Fibroblast of skin of left biceps (primary cell): ENCODE measurements at regions not wholly inside any gene's neighbourhood (a gene's known extent, or its start where the extent isn't known, plus 50 kb on each side); places are given as distances from the start of the nearest gene placed in this dataset.
"Not testable (repeated sequence)": the region's sequence is repeated elsewhere in the genome, so short reads cannot be mapped to it uniquely, and the experiment has no call there.

Experiments
- DNase-seq, 2 experiments: peaks; one replicate each; pipeline ENCODE4 v3.0.0-alpha.2; 2013; ENCODE audit warnings: low read depth in 2 of 2

DNA sequence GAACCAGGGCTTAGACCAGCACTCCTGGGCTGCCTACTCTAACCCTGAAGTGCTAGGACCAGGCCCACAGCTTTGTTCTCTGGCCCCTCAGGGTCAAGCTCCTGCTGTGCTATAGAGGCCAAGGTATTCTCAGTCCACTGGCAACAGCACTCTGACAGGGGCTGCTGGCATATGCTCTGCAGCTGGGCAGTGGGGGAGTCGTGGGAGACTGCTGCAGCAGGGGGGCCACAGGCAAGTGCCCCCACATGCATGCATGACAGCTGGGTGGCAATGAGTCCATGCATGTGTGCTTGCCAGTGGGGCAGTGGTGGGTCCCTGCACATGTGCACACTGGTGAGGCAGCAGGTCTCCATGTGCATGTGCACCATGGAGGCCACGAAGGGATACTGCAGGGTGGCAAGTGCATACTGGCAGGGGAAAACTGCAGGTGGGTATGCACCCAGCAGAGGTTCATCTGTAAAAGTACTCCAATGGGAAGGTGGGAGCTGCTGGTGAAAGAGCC is 364.9 kb upstream of the IRAK1BP1 start:
- DNase-seq = no peak

DNA sequence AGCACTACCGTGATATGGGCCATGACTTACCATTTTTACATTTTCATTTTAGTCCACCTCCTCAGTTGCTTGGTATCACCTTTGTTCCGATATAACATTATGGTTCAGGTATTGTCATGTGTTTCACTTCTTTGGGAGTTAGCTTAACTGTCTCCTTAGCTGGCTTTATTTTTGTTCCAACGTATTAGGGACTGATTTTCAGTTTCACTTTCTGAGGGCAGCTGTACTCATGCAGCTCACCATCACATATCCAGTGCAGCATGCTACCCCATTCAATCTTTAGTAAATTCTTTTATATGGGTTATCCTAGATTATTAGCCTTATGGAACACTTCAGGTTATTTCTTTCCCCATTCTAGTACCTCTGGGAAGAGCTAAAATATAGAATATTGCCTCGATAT is 362.2 kb upstream of the IRAK1BP1 start:
- no peak for DNase-seq

DNA sequence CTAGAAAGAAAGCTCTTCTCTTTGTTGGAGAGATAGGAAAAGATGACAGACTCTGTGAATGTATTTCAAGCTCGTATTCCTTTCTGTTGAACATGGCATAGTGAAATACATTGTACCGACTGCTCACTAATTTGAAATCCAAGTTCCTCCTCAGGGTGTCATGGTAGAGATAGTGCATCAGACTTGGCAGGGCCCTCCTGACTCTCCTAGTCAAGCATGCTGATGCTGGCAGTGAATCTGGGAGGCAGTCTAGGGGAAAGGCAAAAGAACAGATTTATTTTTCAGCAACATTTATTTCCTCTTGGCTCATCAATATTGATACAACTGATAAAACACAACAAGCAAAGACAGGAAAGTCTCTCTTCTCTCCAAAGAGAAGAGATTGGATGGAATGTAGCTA is 356.3 kb upstream of the IRAK1BP1 start:
- DNase-seq = no peak

DNA sequence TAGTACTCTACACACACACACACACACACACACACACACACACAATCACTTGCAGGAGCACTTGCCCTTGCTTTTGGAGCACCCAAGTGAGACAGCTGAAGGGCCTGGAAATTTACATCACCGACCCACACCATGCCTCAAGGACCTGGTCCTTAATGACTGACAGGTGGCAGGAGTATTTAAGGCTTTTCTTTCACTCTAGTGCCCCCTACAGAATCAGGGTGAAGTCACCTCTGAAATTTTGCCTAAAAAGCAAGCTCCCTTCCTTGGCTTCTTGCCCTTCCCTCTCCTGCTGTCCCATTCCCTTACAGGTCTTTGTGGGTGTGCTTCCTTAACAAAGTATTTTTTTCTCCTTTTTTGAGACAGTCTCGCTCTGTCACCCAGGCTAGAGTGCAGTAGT is 353.5 kb upstream of the IRAK1BP1 start:
- DNase-seq = no peak

DNA sequence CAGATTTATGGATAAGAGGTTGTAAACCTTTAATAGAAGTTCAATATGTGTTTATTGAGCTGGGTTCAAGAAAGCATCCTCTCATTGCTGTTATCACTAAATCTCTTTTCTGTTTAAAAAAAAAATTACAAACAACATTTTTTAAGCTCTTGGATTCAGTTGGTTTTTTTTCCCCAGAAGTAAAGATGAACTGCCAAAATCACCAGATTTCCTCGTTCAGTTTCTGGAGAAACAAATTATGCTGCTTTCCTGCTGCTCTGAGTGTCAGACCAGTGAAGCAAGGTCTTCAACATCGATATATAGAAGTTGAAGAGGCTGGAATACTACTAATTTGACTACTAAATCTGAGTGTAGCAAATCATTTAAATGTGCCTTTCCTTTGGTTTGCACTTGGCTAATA is 352.1 kb upstream of the IRAK1BP1 start:
- no peak for DNase-seq

DNA sequence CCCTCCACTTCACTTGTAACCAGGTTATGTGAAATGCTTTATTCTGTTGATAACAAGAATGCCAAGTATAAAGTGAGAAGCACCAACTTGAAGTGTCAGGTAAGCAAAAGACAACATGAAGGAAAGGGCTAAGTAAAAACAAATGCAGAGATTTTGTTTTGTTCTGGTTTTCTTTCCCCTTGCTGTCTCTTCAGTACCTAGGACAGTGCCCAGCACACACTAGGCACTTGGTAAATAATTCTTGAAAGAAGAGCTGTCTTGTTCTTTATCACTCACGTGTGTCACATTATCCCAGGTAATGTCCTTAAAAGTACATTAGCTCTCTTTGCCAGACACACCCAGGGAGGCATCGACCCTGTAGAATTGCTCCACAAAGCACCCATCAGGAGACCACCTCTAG is 350.0 kb upstream of the IRAK1BP1 start:
- no peak for DNase-seq

DNA sequence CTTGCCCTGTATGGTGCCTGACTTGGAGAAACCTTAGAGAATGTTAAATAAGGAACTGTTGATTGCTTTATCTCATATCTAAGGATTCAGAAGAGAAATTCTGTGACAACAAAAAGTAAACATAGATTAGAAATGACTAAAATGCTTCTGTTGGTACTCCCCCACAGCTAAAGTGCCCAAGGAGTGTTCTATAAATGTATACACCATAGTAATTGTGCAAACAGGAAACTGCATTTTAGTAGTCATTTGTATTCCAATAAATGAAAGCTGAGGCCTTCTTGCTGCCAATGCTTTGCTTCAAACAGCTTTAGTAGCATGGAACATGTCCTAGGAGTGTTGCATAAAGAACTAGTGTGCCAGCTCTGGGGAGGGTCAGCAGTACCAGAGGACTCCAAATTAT is 343.7 kb upstream of the IRAK1BP1 start:
- DNase-seq = no peak

- no peak for DNase-seq
Observed at GRCh38 chr6:78525976-78526375, 341.4 kb upstream of the IRAK1BP1 start.

- no peak for DNase-seq
Observed at GRCh38 chr6:78526432-78526831, 340.9 kb upstream of the IRAK1BP1 start.

DNA sequence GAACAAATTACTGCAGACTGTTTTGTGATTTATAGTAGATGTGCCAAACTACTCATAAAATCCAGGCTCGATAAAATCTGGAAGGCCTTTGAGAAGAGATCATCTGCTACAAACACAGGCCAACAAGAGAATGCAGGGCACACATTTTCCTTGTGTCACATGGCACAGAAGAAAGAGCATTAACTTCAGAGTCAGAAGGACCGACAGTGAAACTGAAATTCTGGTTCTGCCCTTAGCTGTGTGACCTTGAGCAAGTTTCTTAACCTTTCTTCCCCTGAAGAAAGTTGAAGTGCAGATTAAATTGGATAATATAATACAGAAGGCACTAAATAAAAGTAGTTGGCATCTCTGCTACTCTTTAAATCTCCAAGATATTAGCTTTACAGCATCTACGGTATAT is 338.4 kb upstream of the IRAK1BP1 start:
- DNase-seq = no peak

- DNase-seq = no peak
Observed at GRCh38 chr6:78530208-78530607, 337.1 kb upstream of the IRAK1BP1 start.

DNA sequence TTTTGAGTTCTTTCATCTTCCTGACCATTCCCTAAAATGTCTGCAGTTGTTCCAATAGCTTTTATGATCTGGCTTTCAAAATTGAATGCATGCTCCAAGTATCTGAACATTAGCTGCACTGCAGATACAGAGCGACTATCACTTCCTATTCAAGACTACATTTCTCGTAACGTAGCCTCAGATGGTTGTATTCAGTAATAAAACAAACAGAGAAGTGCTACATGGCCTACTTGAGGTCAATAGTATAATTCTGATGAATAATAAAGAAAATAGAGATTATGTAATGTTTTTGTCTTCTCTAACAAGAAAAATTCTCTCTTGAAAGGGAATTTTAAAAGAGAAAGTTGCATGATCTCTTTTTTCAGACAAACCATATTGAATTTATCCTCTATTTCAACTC is 333.9 kb upstream of the IRAK1BP1 start:
- DNase-seq = no peak

DNA sequence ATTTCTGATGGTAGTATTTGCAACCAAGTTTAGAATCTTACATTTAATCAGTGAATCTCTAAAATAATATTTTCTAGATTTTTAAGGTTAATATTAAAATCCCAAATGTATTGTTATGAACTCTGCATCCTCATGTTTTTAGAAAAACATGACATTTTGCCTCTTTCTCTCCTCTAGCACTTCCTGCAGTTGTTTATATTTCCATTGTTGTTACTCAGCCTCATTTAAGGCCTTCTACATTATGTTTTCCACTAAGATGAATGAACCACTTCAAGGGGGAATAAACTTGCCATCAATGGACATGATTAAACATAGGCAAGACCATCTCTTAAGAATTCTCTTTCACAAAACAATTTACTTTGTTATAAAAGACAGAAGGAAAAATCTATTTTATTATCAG is 333.5 kb upstream of the IRAK1BP1 start:
- DNase-seq = no peak

DNA sequence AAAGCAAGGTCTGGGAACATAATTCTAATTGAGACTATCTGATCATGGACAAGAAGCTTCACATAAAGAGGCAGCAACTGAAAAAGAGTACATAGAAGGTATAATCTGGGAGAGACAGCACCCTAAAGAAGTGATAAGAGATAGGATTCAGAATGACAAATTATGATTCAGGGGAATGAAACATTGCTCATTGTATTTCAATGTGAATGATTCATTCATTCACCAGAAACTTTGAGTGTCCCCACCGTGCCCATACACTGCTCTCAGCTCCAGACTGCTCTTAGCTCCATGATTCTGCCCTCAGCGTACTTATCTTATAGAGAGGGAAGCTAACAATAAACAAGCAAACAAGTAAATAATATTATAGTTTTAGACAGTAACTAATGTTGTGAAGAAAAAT is 329.3 kb upstream of the IRAK1BP1 start:
- DNase-seq = no peak

DNA sequence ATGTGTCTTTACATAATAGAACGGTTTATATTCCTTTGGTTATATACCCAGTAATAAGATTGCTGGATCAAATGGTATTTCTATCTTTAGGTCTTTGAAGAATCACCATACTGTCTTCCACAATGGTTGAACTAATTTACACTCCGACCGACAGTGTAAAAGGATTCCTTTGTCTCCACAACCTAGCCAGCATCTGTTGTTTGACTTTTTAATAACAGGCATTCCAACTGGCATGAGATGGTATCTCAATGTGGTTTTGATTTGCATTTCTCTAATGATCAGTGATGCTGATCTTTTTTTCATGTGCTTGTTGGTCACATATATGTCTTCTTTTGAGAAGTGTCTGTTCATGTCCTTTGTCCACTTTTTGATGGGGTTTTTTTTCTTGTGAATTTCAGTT is 319.7 kb upstream of the IRAK1BP1 start:
- DNase-seq = not testable (repeated sequence)

GRCh38 chr6:78551361-78551760 is 316.0 kb upstream of the IRAK1BP1 start:
- no peak for DNase-seq

DNA sequence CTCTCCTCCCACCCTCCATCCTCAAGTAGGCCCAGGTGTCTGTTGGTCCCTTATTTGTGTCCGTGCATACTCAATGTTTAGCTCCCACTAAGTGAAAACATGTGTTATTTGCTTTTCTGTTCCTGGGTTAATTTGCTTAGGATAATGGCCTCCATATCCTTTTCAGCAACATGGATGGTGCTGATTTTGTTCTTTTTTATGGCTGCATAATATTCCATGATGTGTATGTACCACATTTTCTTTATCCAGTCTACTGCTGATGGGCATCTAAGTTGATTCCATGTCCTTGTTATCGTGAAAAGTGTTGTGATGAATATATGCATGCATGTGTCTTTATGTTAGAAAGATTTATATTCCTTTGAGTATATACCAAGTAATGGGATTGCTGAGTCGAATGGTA is 314.9 kb upstream of the IRAK1BP1 start:
- DNase-seq = no peak

DNA sequence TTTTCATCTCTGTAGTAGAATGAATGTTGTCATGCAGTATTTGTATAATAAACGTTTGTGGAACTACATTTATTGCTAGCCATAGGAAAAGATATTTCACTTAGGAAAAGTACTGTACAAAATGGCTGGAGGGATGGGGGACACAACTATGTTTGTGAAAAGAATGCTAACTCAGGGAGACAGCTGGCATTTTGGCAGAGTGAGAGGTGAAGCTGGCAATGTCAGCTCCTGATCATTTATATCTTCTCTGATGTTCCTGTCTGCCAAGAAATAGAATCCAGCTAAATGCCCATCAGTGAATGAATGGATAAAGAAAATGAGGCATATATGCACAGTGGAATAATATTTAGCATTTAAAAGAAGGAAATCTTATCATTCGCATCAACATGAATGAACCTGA is 313.0 kb upstream of the IRAK1BP1 start:
- no peak for DNase-seq

DNA sequence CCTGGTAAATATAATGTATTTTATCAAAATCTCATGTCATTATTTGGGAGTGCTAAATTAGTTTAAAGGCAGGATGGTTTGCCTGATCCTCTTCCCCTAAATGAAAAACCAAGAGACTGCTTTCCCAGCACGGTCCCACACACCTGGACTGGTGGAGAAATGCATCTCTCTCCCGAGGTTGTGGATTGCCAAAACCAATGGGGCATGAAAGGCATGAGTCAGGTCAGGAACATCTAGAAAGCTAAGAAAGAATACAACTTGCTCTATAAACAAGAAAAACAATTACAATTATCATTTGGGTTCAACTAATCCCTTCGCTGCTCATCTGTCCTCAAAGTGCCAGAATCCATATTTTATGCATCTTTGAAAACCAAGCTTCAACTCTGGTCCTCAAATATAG is 308.3 kb upstream of the IRAK1BP1 start:
- DNase-seq = no peak

GRCh38 chr6:78561015-78561414 is 306.3 kb upstream of the IRAK1BP1 start:
- no peak for DNase-seq

GRCh38 chr6:78565997-78566396 is 301.4 kb upstream of the IRAK1BP1 start:
- DNase-seq = no peak

DNA sequence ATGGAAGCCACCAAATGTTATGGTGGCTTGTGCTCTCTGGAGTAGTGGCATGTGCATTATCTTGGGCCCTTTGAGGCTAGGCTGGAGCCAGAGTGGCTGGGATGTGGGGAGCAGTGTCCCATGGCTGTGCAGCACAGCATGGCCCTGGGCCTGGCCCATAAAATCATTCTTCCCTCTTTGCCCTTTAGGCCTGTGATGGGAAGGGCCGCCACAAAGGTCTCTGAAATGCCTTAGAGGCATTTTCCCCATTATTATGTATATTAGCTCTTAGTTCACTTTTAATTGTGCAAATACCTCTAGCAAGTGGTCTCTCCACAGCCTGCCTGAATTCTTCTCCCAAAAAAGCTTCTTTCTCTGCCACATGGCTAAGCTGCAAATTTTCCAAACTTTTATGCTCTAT is 297.3 kb upstream of the IRAK1BP1 start:
- no peak for DNase-seq

- DNase-seq = no peak
Observed at GRCh38 chr6:78577585-78577984, 289.8 kb upstream of the IRAK1BP1 start.

GRCh38 chr6:78578430-78578829 is 288.9 kb upstream of the IRAK1BP1 start:
- no peak for DNase-seq

DNA sequence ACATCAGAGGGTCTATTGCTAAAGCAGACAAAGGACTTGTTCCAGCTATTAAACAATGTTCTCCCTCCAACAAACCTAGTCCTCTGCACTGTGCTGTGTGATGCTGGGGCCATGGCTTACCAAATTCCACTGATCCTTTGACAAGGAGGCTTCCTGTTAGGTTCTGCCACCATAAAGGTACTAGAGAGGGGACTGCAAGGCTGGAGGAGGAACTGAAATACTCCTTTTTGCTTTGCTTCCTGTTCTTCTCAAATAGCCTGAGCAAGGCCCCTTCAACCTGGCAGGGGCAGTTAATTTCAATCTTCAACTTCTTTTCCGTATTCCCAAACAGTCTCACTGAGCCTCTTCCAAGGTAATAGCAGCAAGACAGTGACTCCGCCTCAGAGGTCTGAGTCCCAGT is 286.4 kb upstream of the IRAK1BP1 start:
- no peak for DNase-seq
